IMR-90 (cell line): ENCODE measurements at regions not wholly inside any gene's neighbourhood (a gene's known extent, or its start where the extent isn't known, plus 50 kb on each side); places are given as distances from the start of the nearest gene placed in this dataset.

Source experiments
- ATAC-seq: fragments of 200-7000 bp; cut with Tn5 transposase; 2 replicates; pipeline ENCODE4 v1.9.1; 2020; ENCODE audit warnings: low read depth, mild to moderate bottlenecking, moderate library complexity
- BruUV-seq: library from RNA; stranded (reverse); fragments of 400-500 nt; replicated peaks from 2 replicates; lab custom pipeline; 2021; lab: Mats Ljungman, UMichigan
- CTCF ChIA-PET: fragments of 300-600 bp; formaldehyde crosslinking; extraction: SDS; loops from one replicate; lab custom pipeline; 2021; ENCODE audit warnings: antibody characterized with exemption; lab: Yijun Ruan, JAX
- POLR2A ChIA-PET: fragments of 300-600 bp; sonication (Branson Sonifier 250); formaldehyde crosslinking; loops from one replicate; lab custom pipeline; 2022; ENCODE audit warnings: antibody characterized with exemption; ENCODE audit not compliant: unreplicated experiment; lab: Charles Lee
- DNase-seq: peaks from one replicate; pipeline ENCODE4 v3.0.0; 2013
- H2AFZ ChIP-seq: replicated peaks from 2 replicates; pipeline ENCODE3; 2013; ENCODE audit warnings: low read length, mild to moderate bottlenecking; ENCODE audit not compliant: poor library complexity
- H2AK5ac ChIP-seq: 2 replicates; pipeline ENCODE4 v1.6.1; 2013; ENCODE audit warnings: low read depth, low read length, inconsistent platforms
- H2AK9ac ChIP-seq: replicated peaks from 2 replicates; pipeline ENCODE3; 2013; ENCODE audit warnings: mild to moderate bottlenecking, low read depth, low read length, moderate library complexity; ENCODE audit not compliant: poor library complexity
- H2BK120ac ChIP-seq: 2 replicates; pipeline ENCODE4 v1.6.1; 2013; ENCODE audit warnings: low read depth, low read length, inconsistent platforms
- H2BK15ac ChIP-seq: 3 replicates; pipeline ENCODE4 v1.6.1; 2013; ENCODE audit warnings: low read depth, low read length, inconsistent platforms
- H2BK20ac ChIP-seq: 2 replicates; pipeline ENCODE4 v1.6.1; 2013; ENCODE audit warnings: low read depth, mild to moderate bottlenecking, inconsistent platforms, low read length, moderate library complexity
- H2BK5ac ChIP-seq: 2 replicates; pipeline ENCODE4 v1.6.1; 2013; ENCODE audit warnings: mild to moderate bottlenecking, low read depth, low read length, inconsistent platforms; ENCODE audit not compliant: poor library complexity, severe bottlenecking
- H3K14ac ChIP-seq: replicated peaks from 2 replicates; pipeline ENCODE4 v1.6.1; 2013; ENCODE audit warnings: low read depth, low read length, inconsistent platforms
- H3K18ac ChIP-seq: 2 replicates; pipeline ENCODE4 v1.6.1; 2013; ENCODE audit warnings: low read depth, low read length, control low read depth
- H3K23ac ChIP-seq: 2 replicates; pipeline ENCODE4 v1.6.1; 2013; ENCODE audit warnings: low read depth, low read length, inconsistent platforms
- H3K27ac ChIP-seq: 2 replicates; pipeline ENCODE4 v1.5.1; 2013; ENCODE audit warnings: mild to moderate bottlenecking, control low read depth, low read length; ENCODE audit not compliant: insufficient read depth
- H3K27me3 ChIP-seq: 2 replicates; pipeline ENCODE4 v1.6.1; 2013; ENCODE audit warnings: low read length; ENCODE audit not compliant: control insufficient read depth, insufficient read depth
- H3K36me3 ChIP-seq: 2 replicates; pipeline ENCODE4 v1.6.1; 2013; ENCODE audit warnings: low read length, mixed read lengths; ENCODE audit not compliant: control insufficient read depth, insufficient read depth
- H3K4ac ChIP-seq: 2 replicates; pipeline ENCODE4 v1.6.1; 2013; ENCODE audit warnings: low read depth, low read length, inconsistent platforms
- H3K4me1 ChIP-seq: 2 replicates; pipeline ENCODE4 v1.6.1; 2013; ENCODE audit warnings: low read length, mixed read lengths; ENCODE audit not compliant: control insufficient read depth, insufficient read depth
- H3K4me2 ChIP-seq: 2 replicates; pipeline ENCODE4 v1.6.1; 2013; ENCODE audit warnings: low read depth, mild to moderate bottlenecking, control low read depth, low read length, moderate library complexity
- H3K4me3 ChIP-seq: 2 replicates; pipeline ENCODE4 v1.5.1; 2013; ENCODE audit warnings: low read depth, mild to moderate bottlenecking, control low read depth, low read length, moderate library complexity; ENCODE audit not compliant: insufficient read depth
- H3K56ac ChIP-seq: 2 replicates; pipeline ENCODE4 v1.6.1; 2013; ENCODE audit warnings: low read length, inconsistent platforms; ENCODE audit not compliant: insufficient read depth; ENCODE audit errors: extremely low read depth
- H3K79me1 ChIP-seq, 2 experiments: 2 replicates each; pipeline ENCODE4 v1.6.1; 2013; ENCODE audit warnings: low read length in 2 of 2, inconsistent platforms in 1 of 2, low read depth in 1 of 2
- H3K9ac ChIP-seq: 2 replicates; pipeline ENCODE4 v1.6.1; 2013; ENCODE audit warnings: low read depth, low read length, control low read depth
- H3K9me1 ChIP-seq: 2 replicates; pipeline ENCODE4 v1.6.1; 2013; ENCODE audit warnings: low read length, inconsistent platforms; ENCODE audit not compliant: insufficient read depth
- H3K9me3 ChIP-seq: 2 replicates; pipeline ENCODE4 v1.6.1; 2013; ENCODE audit warnings: low read length; ENCODE audit not compliant: control insufficient read depth, insufficient read depth
- H4K20me1 ChIP-seq: 2 replicates; pipeline ENCODE4 v1.6.1; 2013; ENCODE audit warnings: low read length, inconsistent platforms; ENCODE audit not compliant: insufficient read depth
- H4K5ac ChIP-seq: 2 replicates; pipeline ENCODE4 v1.6.1; 2013; ENCODE audit warnings: mild to moderate bottlenecking, low read depth, low read length, control low read depth
- H4K8ac ChIP-seq, 2 experiments: 2 replicates each; pipeline ENCODE4 v1.6.1; 2013; ENCODE audit warnings: low read depth in 2 of 2, low read length in 2 of 2, control low read depth in 1 of 2, inconsistent platforms in 1 of 2
- H4K91ac ChIP-seq: 2 replicates; pipeline ENCODE4 v1.6.1; 2013; ENCODE audit warnings: low read depth, low read length, inconsistent platforms; ENCODE audit not compliant: insufficient read depth
- BHLHE40 ChIP-seq: fragments of 150-350 bp; IDR thresholded peaks from 2 replicates; pipeline ENCODE4 v1.6.1; 2016; ENCODE audit warnings: mild to moderate bottlenecking, low read depth, low read length
- CEBPB ChIP-seq: IDR thresholded peaks from 2 replicates; pipeline ENCODE4 v1.6.1; 2012; ENCODE audit warnings: low read depth, low read length, improper control_type of control experiment
- CHD1 ChIP-seq: IDR thresholded peaks from 2 replicates; pipeline ENCODE4 v1.6.1; 2012; ENCODE audit warnings: low read depth, low read length, improper control_type of control experiment
- FOS ChIP-seq: fragments of 150-350 bp; IDR thresholded peaks from 2 replicates; pipeline ENCODE4 v1.6.1; 2016; ENCODE audit warnings: low read depth, low read length
- MAFK ChIP-seq: IDR thresholded peaks from 2 replicates; pipeline ENCODE4 v1.6.1; 2012; ENCODE audit warnings: low read depth, low read length, improper control_type of control experiment
- MAZ ChIP-seq: IDR thresholded peaks from 2 replicates; pipeline ENCODE4 v1.6.1; 2012; ENCODE audit warnings: low read depth, mild to moderate bottlenecking, low read length, improper control_type of control experiment, moderate library complexity, borderline replicate concordance
- MXI1 ChIP-seq: IDR thresholded peaks from 2 replicates; pipeline ENCODE4 v1.6.1; 2012; ENCODE audit warnings: low read depth, mild to moderate bottlenecking, low read length, moderate library complexity, borderline replicate concordance
- NFE2L2 ChIP-seq: fragments of 150-350 bp; IDR thresholded peaks from 2 replicates; pipeline ENCODE4 v1.6.1; 2016; ENCODE audit warnings: low read depth, mild to moderate bottlenecking, low read length
- POLR2A ChIP-seq: IDR thresholded peaks from 2 replicates; pipeline ENCODE4 v1.6.1; 2012; ENCODE audit warnings: mild to moderate bottlenecking, low read depth, low read length
- RAD21 ChIP-seq: IDR thresholded peaks from 2 replicates; pipeline ENCODE4 v1.6.1; 2012; ENCODE audit warnings: low read length, improper control_type of control experiment
- RCOR1 ChIP-seq: IDR thresholded peaks from 2 replicates; pipeline ENCODE4 v1.6.1; 2012; ENCODE audit warnings: mild to moderate bottlenecking, low read length, improper control_type of control experiment; ENCODE audit not compliant: insufficient replicate concordance
- RFX5 ChIP-seq: IDR thresholded peaks from 2 replicates; pipeline ENCODE4 v1.8.0; 2012; ENCODE audit warnings: low read depth, mild to moderate bottlenecking, low read length, moderate library complexity
- SMC3 ChIP-seq: fragments of 150-350 bp; IDR thresholded peaks from 2 replicates; pipeline ENCODE4 v1.6.1; 2016; ENCODE audit warnings: low read depth, mild to moderate bottlenecking, antibody characterized with exemption, low read length, moderate library complexity
- WGBS, 2 experiments: methylation state at CpG; one replicate each; pipeline versions ENCODE4 v1.1.5 to v1.1.7; 2013; ENCODE audit warnings: missing lambda C conversion rate in 2 of 2; ENCODE audit not compliant: insufficient read length in 1 of 2; ENCODE audit errors: extremely low coverage in 2 of 2; 5-methylcytosine and 5-hydroxymethylcytosine counted together
- dilution Hi-C: fragments of 300-500 bp; cut with HindIII; formaldehyde crosslinking; loops from one replicate; pipeline ENCODE4 v1.14.3; 2018; ENCODE audit warnings: low sequenced_read_pairs; ENCODE audit not compliant: unreplicated experiment
- in situ Hi-C: fragments of 300-500 bp; cut with MboI; formaldehyde crosslinking; loops from 3 replicates; pipeline ENCODE4 v1.14.3; 2019; ENCODE audit warnings: low sequenced_read_pairs, inconsistent platforms, mixed read lengths
- intact Hi-C: fragments of 100-400 bp; cut with micrococcal nuclease; formaldehyde crosslinking; loops from 2 replicates; pipeline ENCODE4 v1.10.0; 2022
- TF ChIP-seq, protein P1 (sequence below): fragments of 150-350 bp; IDR thresholded peaks from 2 replicates; pipeline ENCODE4 v1.6.1; 2017; ENCODE audit warnings: mild to moderate bottlenecking, antibody characterized with exemption, low read length, low read depth
- TF ChIP-seq, protein P2 (sequence below): conservative IDR thresholded peaks from 2 replicates; pipeline ENCODE4 v1.5.1; 2012; ENCODE audit warnings: mild to moderate bottlenecking, low read depth, low read length, improper control_type of control experiment
- TF ChIP-seq, protein P3 (sequence below): fragments of 150-350 bp; IDR thresholded peaks from 2 replicates; pipeline ENCODE4 v1.6.1; 2016; ENCODE audit warnings: low read depth, mild to moderate bottlenecking, low read length, moderate library complexity, borderline replicate concordance

DNA sequence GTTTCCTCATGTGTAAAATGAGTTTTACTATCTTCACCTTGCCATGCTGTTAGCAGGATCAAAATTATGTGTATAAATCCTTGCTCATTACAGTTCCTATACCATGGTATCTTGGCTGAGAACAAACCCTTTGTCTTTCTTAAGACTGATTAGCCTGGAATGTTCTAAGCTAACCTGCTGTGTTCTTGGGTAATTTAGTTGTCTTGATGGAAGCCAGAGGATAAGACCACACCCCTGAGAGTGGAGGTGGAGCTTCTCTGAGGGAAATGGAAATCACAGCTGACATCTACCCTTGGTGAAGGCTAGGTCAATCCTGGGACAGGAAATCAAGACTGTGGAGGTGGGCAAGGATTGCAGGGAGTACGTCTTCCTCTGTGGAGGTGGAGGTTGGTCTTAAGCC, 206.1 kb upstream of the ARHGAP20 start:
- no TSS peak for BruUV-seq
- Histone ChIP-seq H3K14ac (no peak overlapping the region), H4K5ac (no peak overlapping the region), H4K91ac (no peak overlapping the region), H3K9me3 (no peaks in the 10 kb centered on the region), H3K9me1 (no peaks in the 10 kb centered on the region), H2BK20ac (no peak overlapping the region), H2AK9ac (no peak overlapping the region), H3K56ac (no peak overlapping the region), H2BK15ac (no peak overlapping the region), H2BK5ac (no peak overlapping the region), H3K23ac (no peak overlapping the region), H3K36me3 (no peaks in the 10 kb centered on the region), H3K27ac (no peak overlapping the region), H3K4me3 (no peak overlapping the region), H3K4me1 (peaks cover 4% of the 10 kb centered on the region; the same call in 1 of the 2 replicates), H3K18ac (no peak overlapping the region), H4K8ac (no peak overlapping the region), H3K27me3 (no peaks in the 10 kb centered on the region; the same call in 1 of the 2 replicates), H3K79me1 (no peaks in the 10 kb centered on the region), H3K4ac (no peak overlapping the region), H3K4me2 (no peak overlapping the region), H4K20me1 (no peaks in the 10 kb centered on the region), H2BK120ac (no peak overlapping the region), H2AFZ (no peak overlapping the region), H2AK5ac (no peak overlapping the region), H3K9ac (no peak overlapping the region)
- TF ChIP-seq RAD21, result no peak
- TF ChIP-seq NFE2L2, result no peak
- TF ChIP-seq SMC3, result no peak
- TF ChIP-seq RFX5, result no peak
- TF ChIP-seq FOS, result no peak
- no peak for TF ChIP-seq MXI1
- TF ChIP-seq CEBPB, result no peak
- no peak for TF ChIP-seq RCOR1
- no peak for TF ChIP-seq CHD1
- TF ChIP-seq BHLHE40, result no peak
- TF ChIP-seq MAZ, result no peak
- TF ChIP-seq, protein P1, sequence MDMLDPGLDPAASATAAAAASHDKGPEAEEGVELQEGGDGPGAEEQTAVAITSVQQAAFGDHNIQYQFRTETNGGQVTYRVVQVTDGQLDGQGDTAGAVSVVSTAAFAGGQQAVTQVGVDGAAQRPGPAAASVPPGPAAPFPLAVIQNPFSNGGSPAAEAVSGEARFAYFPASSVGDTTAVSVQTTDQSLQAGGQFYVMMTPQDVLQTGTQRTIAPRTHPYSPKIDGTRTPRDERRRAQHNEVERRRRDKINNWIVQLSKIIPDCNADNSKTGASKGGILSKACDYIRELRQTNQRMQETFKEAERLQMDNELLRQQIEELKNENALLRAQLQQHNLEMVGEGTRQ, result no peak
- no peak for TF ChIP-seq MAFK
- TF ChIP-seq, protein P2, sequence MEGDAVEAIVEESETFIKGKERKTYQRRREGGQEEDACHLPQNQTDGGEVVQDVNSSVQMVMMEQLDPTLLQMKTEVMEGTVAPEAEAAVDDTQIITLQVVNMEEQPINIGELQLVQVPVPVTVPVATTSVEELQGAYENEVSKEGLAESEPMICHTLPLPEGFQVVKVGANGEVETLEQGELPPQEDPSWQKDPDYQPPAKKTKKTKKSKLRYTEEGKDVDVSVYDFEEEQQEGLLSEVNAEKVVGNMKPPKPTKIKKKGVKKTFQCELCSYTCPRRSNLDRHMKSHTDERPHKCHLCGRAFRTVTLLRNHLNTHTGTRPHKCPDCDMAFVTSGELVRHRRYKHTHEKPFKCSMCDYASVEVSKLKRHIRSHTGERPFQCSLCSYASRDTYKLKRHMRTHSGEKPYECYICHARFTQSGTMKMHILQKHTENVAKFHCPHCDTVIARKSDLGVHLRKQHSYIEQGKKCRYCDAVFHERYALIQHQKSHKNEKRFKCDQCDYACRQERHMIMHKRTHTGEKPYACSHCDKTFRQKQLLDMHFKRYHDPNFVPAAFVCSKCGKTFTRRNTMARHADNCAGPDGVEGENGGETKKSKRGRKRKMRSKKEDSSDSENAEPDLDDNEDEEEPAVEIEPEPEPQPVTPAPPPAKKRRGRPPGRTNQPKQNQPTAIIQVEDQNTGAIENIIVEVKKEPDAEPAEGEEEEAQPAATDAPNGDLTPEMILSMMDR, result no peak
- TF ChIP-seq, protein P3, sequence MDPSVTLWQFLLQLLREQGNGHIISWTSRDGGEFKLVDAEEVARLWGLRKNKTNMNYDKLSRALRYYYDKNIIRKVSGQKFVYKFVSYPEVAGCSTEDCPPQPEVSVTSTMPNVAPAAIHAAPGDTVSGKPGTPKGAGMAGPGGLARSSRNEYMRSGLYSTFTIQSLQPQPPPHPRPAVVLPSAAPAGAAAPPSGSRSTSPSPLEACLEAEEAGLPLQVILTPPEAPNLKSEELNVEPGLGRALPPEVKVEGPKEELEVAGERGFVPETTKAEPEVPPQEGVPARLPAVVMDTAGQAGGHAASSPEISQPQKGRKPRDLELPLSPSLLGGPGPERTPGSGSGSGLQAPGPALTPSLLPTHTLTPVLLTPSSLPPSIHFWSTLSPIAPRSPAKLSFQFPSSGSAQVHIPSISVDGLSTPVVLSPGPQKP, result no peak
- TF ChIP-seq POLR2A, result no peak
- in situ Hi-C loops (no loop called here), dilution Hi-C loops (no loop called here), intact Hi-C loops (no loop called here)
- DNase-seq, result no peak
- ATAC-seq, result no peak
- ChIA-PET CTCF (interaction anchor here (0.7 kb wide), 1 partner anchor 11 kb away, joined by 4 read pairs; no protein-coding TSS in a partner anchor), POLR2A (no interaction called here)
- no CpG with 5 or more reads among the region's 1 CpG for WGBS, 2 experiments
